PC-3 (cell line): ENCODE measurements at regions not wholly inside any gene's neighbourhood (a gene's known extent, or its start where the extent isn't known, plus 50 kb on each side); places are given as distances from the start of the nearest gene placed in this dataset.

Experiments used
- ATAC-seq: fragments of 200-7000 bp; cut with Tn5 transposase; 2 replicates; pipeline ENCODE4 v1.9.1; 2020; ENCODE audit warnings: mild to moderate bottlenecking, moderate library complexity
- BruUV-seq: library from RNA; stranded (reverse); fragments of 400-500 nt; replicated peaks from 2 replicates; lab custom pipeline; 2021; lab: Mats Ljungman, UMichigan
- CTCF ChIA-PET: fragments of 300-600 bp; sonication (Branson Sonifier 250); formaldehyde crosslinking; loops from one replicate; lab custom pipeline; 2022; ENCODE audit warnings: antibody characterized with exemption; lab: Charles Lee
- POLR2A ChIA-PET: fragments of 300-600 bp; sonication (Branson Sonifier 250); formaldehyde crosslinking; loops from one replicate; lab custom pipeline; 2022; ENCODE audit warnings: antibody characterized with exemption; ENCODE audit not compliant: unreplicated experiment; lab: Charles Lee
- DNase-seq: peaks from one replicate; pipeline ENCODE4 v3.0.0-alpha.2; 2015
- H2AFZ ChIP-seq: fragments of 300-600 bp; sonication (generic); 2 replicates; pipeline ENCODE4 v1.6.0; 2016; ENCODE audit warnings: antibody characterized with exemption, low read length
- H3F3A ChIP-seq: fragments of 300-600 bp; sonication (generic); one replicate; pipeline ENCODE4 v1.6.0; 2017; ENCODE audit warnings: antibody characterized with exemption, low read length, control low read depth, mild to moderate bottlenecking; ENCODE audit not compliant: unreplicated experiment
- H3K27ac ChIP-seq: fragments of 300-600 bp; sonication (generic); 2 replicates; pipeline ENCODE4 v1.5.1; 2016; ENCODE audit warnings: mild to moderate bottlenecking, low read length
- H3K27me3 ChIP-seq: fragments of 300-600 bp; sonication (generic); 2 replicates; pipeline ENCODE4 v1.6.1; 2016; ENCODE audit warnings: low read length, mixed read lengths
- H3K36me3 ChIP-seq: fragments of 300-600 bp; sonication (generic); 2 replicates; pipeline ENCODE4 v1.6.1; 2016; ENCODE audit warnings: low read depth, mixed run types, low read length, mixed read lengths
- H3K4me1 ChIP-seq: fragments of 300-600 bp; sonication (generic); 2 replicates; pipeline ENCODE4 v1.5.1; 2016; ENCODE audit warnings: low read length; ENCODE audit not compliant: insufficient read depth
- H3K4me2 ChIP-seq: fragments of 300-600 bp; sonication (generic); 2 replicates; pipeline ENCODE4 v1.6.0; 2016; ENCODE audit warnings: low read length
- H3K4me3 ChIP-seq: fragments of 300-600 bp; sonication (generic); 2 replicates; pipeline ENCODE4 v1.5.1; 2016; ENCODE audit warnings: mild to moderate bottlenecking, low read length, mixed read lengths
- H3K79me2 ChIP-seq: fragments of 300-600 bp; sonication (generic); 2 replicates; pipeline ENCODE4 v1.6.1; 2017; ENCODE audit warnings: low read length, mixed read lengths
- H3K9ac ChIP-seq: fragments of 300-600 bp; sonication (generic); 2 replicates; pipeline ENCODE4 v1.6.0; 2016; ENCODE audit warnings: mild to moderate bottlenecking, low read length
- H3K9me2 ChIP-seq: fragments of 300-600 bp; sonication (generic); replicated peaks from 2 replicates; pipeline ENCODE4 v1.6.1; 2016; ENCODE audit warnings: mixed run types, low read length, mixed read lengths
- H3K9me3 ChIP-seq: fragments of 300-600 bp; sonication (generic); 2 replicates; pipeline ENCODE4 v1.6.1; 2016; ENCODE audit warnings: low read length, mixed read lengths
- H4K20me1 ChIP-seq: fragments of 300-600 bp; sonication (generic); 2 replicates; pipeline ENCODE4 v1.6.1; 2016; ENCODE audit warnings: low read length, mixed read lengths
- EZH2 ChIP-seq: fragments of 300-600 bp; sonication (generic); IDR thresholded peaks from one replicate; pipeline ENCODE4 v1.6.1; 2017; ENCODE audit warnings: antibody characterized with exemption, mild to moderate bottlenecking, low read length; ENCODE audit not compliant: unreplicated experiment
- EZH2phosphoT487 ChIP-seq: fragments of 300-600 bp; sonication (generic); IDR thresholded peaks from 2 replicates; pipeline ENCODE4 v1.6.1; 2018; ENCODE audit warnings: mild to moderate bottlenecking, antibody characterized with exemption, low read length, borderline replicate concordance
- intact Hi-C: fragments of 100-400 bp; cut with micrococcal nuclease; formaldehyde crosslinking; loops from 2 replicates; pipeline ENCODE4 v1.9.0; 2023
- TF ChIP-seq, protein P1 (sequence below): fragments of 300-600 bp; sonication (generic); conservative IDR thresholded peaks from 2 replicates; pipeline ENCODE4 v1.5.1; 2017; ENCODE audit warnings: antibody characterized with exemption, low read depth, mild to moderate bottlenecking, low read length

DNA sequence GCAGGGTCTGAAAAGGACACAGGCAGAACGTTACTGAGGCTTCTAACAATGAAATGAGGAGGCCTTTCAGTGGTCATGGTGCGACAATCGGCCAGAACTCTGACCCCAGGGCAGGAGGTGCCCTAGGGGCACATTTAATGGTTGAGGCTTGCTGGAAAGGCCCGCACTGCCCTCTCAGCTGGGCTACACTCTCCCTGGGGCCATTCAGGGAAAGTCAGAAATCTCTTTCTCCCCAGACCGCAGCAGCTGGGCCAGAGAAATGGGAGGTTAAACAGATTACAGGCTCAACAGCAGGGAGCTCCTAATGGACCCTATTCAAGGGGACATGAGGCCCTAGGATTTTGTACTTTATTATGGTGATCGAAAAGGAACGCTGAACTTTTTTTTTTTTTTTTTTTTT is 85.6 kb upstream of the FGFR2 start:
- CTCF ChIA-PET: interaction anchor here (0.6 kb wide), 1 partner anchor 735 kb away, joined by 21 read pairs; no protein-coding TSS in a partner anchor
- H3K4me2 ChIP-seq: no peak overlapping the region
- no peaks in the 10 kb centered on the region for H3K79me2 ChIP-seq
- H3K27ac ChIP-seq: no peak overlapping the region
- no peak overlapping the region for H3K4me3 ChIP-seq
- no peak for ATAC-seq
- H2AFZ ChIP-seq: no peak overlapping the region
- no peaks in the 10 kb centered on the region for H3K4me1 ChIP-seq
- BruUV-seq: no TSS peak
- H3K27me3 ChIP-seq: peaks cover 54% of the 10 kb centered on the region
- H3F3A ChIP-seq: no peaks in the 10 kb centered on the region
- TF ChIP-seq, protein P1, sequence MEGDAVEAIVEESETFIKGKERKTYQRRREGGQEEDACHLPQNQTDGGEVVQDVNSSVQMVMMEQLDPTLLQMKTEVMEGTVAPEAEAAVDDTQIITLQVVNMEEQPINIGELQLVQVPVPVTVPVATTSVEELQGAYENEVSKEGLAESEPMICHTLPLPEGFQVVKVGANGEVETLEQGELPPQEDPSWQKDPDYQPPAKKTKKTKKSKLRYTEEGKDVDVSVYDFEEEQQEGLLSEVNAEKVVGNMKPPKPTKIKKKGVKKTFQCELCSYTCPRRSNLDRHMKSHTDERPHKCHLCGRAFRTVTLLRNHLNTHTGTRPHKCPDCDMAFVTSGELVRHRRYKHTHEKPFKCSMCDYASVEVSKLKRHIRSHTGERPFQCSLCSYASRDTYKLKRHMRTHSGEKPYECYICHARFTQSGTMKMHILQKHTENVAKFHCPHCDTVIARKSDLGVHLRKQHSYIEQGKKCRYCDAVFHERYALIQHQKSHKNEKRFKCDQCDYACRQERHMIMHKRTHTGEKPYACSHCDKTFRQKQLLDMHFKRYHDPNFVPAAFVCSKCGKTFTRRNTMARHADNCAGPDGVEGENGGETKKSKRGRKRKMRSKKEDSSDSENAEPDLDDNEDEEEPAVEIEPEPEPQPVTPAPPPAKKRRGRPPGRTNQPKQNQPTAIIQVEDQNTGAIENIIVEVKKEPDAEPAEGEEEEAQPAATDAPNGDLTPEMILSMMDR: no peak
- no peak for TF ChIP-seq EZH2
- TF ChIP-seq EZH2phosphoT487: no peak
- H4K20me1 ChIP-seq: no peaks in the 10 kb centered on the region
- no peak overlapping the region for H3K9ac ChIP-seq
- no peak for DNase-seq
- intact Hi-C loops: no loop called here
- POLR2A ChIA-PET: no interaction called here
- H3K9me2 ChIP-seq: no peaks in the 10 kb centered on the region
- no peaks in the 10 kb centered on the region for H3K9me3 ChIP-seq
- H3K36me3 ChIP-seq: no peaks in the 10 kb centered on the region

DNA sequence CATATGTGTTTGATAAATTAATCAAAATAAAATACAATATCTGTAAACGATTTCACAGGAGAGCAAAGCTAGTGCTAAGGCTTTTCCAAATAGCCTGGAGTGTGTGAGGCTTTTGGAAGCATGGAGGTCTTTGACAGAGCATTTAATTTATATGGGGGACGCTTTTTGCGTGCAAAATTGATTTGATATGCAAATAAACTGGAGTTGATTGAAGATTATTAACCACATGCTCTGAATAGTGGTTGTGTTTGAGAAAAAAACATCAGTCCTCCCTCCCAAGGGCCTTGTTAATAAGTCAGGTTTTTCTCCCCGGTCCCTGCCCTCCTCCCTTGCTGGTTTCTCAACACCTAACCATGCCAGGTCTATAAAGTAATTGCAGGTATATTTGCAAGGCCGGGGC is 85.1 kb upstream of the FGFR2 start:
- intact Hi-C loops: no loop called here
- no peak for DNase-seq
- POLR2A ChIA-PET: no interaction called here
- Histone ChIP-seq H3K79me2 (no peaks in the 10 kb centered on the region), H3K4me2 (no peak overlapping the region), H2AFZ (no peak overlapping the region), H3F3A (no peaks in the 10 kb centered on the region), H3K9ac (no peak overlapping the region), H3K4me3 (no peak overlapping the region), H3K9me3 (no peaks in the 10 kb centered on the region), H3K36me3 (no peaks in the 10 kb centered on the region), H3K27ac (no peak overlapping the region), H4K20me1 (no peaks in the 10 kb centered on the region), H3K9me2 (no peaks in the 10 kb centered on the region), H3K27me3 (peaks cover 50% of the 10 kb centered on the region), H3K4me1 (no peaks in the 10 kb centered on the region)
- CTCF ChIA-PET: interaction anchor here (0.6 kb wide), 1 partner anchor 735 kb away, joined by 21 read pairs; no protein-coding TSS in a partner anchor
- no peak for TF ChIP-seq EZH2
- BruUV-seq: no TSS peak
- ATAC-seq: no peak

DNA sequence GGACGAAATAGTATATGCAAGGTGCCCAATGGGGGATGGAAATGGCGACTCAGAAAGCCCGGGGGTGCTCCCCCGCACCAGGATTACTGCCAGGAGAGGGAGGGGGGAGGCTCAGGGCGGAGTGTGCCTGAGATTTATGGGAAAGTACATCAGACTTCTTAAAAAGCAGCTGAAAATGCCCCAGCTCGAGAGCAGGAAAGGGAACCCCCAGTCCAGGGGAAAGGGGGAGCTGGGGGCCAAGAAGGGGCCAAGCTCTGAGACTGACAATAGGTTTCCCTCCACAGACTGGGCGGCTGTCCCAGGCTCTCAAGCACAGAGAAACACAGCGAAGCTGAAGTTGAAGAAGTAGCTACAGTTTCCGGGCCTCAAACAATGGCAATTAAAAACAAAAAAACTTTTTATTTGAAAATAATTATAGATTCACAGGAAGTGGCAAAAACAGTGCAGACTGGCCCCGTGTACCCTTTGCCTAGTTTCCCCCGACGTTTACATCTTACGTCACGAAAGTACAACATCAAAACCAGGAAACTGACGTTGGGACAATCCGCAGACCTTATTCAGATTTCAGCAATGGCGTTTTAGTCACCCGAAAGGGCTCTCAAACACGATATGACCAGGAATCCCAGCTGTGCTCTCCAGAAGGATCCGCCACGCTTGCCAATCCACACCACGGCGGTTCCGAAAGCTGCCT is 83.9 kb upstream of the FGFR2 start:
- POLR2A ChIA-PET: no interaction called here
- intact Hi-C loops: no loop called here
- Histone ChIP-seq H3K9me3 (no peaks in the 10 kb centered on the region), H3K9ac (no peak overlapping the region), H4K20me1 (no peaks in the 10 kb centered on the region), H3K27me3 (peaks cover 41% of the 10 kb centered on the region), H3K27ac (no peak overlapping the region), H3K36me3 (no peaks in the 10 kb centered on the region), H3F3A (no peaks in the 10 kb centered on the region), H2AFZ (no peak overlapping the region), H3K4me1 (no peaks in the 10 kb centered on the region), H3K4me3 (no peak overlapping the region), H3K4me2 (no peak overlapping the region), H3K79me2 (no peaks in the 10 kb centered on the region), H3K9me2 (no peaks in the 10 kb centered on the region)
- no peak for DNase-seq
- TF ChIP-seq EZH2: no peak
- no peak for TF ChIP-seq EZH2phosphoT487
- TF ChIP-seq, protein P1: no peak
- ATAC-seq: no peak
- CTCF ChIA-PET: no interaction called here
- BruUV-seq: no TSS peak
